Suprapubic skin (tissue), 2 donors: ENCODE measurements at regions not wholly inside any gene's neighbourhood (a gene's known extent, or its start where the extent isn't known, plus 50 kb on each side); places are given as distances from the start of the nearest gene placed in this dataset.

Source experiments
- EP300 ChIP-seq: sonication (generic); formaldehyde crosslinking; IDR thresholded peaks from one replicate; pipeline ENCODE4 v1.6.1; 2017; ENCODE audit warnings: antibody characterized with exemption
- POLR2A ChIP-seq, 2 donors: fragments of 450-650 bp; IDR thresholded peaks; one replicate each; pipeline ENCODE4 v1.6.1; 2017; ENCODE audit warnings: antibody characterized with exemption in 2 of 2, mild to moderate bottlenecking in 2 of 2, moderate library complexity in 2 of 2

DNA sequence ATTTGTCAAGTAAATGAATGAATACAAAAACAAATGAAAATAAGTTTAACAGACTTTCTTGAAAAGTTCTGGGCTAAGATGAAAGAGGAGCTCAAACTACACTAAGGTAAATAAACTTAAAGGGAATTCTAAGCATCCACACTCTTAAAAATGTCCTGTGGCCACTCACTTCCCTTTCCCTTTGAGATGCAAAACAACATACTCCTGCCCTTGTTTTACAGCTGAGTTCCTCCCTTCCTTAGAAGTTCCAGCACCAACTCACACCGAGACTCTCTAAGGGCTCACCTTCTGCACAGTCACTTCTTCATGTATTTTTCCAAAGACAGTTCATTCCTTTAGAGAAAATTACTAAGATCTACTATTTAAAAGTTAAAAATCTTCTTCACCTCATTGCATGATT lies 123.3 kb upstream of the CMC1 start:
- TF ChIP-seq EP300, result no peak
- no peak for TF ChIP-seq POLR2A (IDR thresholded peaks at IDR 0.05)
